Endometrial microvascular endothelial cells (primary cell): ENCODE measurements at regions not wholly inside any gene's neighbourhood (a gene's known extent, or its start where the extent isn't known, plus 50 kb on each side); places are given as distances from the start of the nearest gene placed in this dataset.
"Not testable (repeated sequence)": the region's sequence is repeated elsewhere in the genome, so short reads cannot be mapped to it uniquely, and the experiment has no call there.

Experiments
- in situ Hi-C: cut with HindIII; loops from 2 replicates; pipeline ENCODE4 v1.10.0; 2017; ENCODE audit warnings: low sequenced_read_pairs, low pct_unique_long_range_greater_than_20kb; ENCODE audit errors: inconsistent ontology term

- in situ Hi-C loops = no loop called here
These were observed 615.6 kb upstream of the ADAMTS9 start for GRCh38 chr3:65303431-65303830.

DNA sequence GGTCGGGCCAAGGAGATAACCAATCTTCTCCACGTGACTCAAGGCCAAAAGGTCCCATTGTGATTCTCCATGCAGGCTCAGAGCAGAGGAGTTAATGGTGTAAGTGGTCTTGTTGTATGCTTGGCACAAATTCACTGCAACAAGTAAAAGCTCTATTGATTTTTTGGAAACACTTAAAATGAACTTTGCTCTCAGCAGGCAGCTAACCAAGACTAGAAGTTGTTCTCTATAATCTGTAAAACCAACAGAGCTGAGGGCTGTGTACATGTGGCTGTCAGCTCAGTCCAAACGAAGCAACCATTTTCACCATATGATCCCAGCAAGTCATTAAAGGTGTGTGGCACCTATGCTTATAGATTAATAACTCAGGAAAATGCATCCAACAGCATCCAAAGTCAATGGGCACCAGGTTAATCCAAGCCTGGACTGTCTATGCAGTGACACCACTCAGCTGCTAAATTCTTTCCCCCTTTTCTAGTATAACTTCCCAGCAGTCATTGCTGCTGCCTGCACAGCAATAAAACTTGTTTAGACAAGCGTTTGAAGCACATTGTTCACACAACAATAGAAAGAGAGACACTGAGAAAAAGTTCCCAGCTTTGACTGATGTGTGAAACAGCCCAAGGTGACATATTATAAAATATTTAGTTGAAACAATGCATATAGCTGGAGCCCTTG is 603.8 kb upstream of the ADAMTS9 start:
- in situ Hi-C loops = no loop called here

DNA sequence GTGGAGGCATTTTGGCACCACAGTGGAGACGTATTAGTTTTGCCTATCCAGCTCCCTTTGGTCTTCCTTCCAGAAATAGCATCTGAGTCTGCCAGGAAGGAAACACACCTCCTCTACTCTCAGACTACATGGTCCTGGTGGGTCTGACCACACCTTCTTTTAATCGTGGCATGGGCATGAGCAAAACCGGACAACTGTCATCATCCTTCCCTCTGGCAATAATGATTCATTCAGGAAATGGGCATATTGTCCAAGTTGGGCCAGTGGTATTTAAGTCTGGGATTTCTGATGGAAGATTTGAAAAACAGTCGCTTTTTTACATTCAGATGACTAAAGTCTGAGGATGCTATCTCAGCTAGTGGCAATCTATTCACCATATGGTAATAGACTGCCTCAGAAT is 601.0 kb upstream of the ADAMTS9 start:
- in situ Hi-C loops = no loop called here

- in situ Hi-C loops = no loop called here
These were observed 598.2 kb upstream of the ADAMTS9 start for GRCh38 chr3:65285956-65286355.

DNA sequence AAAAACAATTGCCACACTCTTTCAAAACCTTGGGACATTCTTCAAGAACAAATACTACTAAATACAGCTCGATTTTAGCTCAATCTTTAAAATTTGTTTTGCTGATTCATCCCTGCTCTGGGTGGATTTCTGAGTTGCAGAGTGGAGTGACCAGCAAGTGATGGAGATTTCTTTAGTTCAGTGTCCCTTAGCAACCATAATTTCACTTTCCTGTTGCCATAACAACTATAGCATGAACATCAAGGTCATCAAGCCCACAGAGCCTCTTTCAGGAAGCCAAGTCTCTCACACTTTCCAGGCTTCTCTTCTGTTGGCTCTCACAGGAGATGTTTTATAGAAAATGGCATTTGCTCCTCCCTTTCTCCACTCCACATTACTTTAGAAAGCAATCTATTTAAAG is 597.2 kb upstream of the ADAMTS9 start:
- in situ Hi-C loops = no loop called here

GRCh38 chr3:65284546-65284945 is 596.7 kb upstream of the ADAMTS9 start:
- in situ Hi-C loops = no loop called here

DNA sequence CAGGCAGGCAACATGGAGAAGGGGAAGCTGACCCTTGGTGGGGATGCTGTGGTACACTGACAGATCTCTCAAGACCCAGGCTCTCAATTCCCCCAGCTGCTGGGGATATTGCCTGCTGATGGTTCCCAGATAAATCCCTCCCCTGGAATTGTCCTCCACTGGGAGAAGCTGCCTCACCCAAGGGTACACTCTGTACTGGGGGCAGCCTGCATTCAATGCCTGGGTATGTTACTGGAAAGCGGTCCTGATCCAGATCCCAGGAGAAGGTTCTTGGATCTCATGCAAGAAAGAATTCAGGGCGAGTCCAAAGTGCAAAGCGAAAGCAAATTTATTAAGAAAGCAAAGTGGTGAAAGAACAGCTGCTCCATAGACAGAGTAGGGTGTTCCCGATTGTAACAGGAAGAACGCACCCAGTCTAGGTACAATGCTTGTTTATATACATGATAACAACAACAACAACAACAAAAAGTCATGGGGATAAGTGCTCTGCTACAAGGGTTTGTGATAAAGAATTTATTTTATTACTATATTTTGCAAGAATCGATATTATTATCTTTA is 591.5 kb upstream of the ADAMTS9 start:
- in situ Hi-C loops = no loop called here

DNA sequence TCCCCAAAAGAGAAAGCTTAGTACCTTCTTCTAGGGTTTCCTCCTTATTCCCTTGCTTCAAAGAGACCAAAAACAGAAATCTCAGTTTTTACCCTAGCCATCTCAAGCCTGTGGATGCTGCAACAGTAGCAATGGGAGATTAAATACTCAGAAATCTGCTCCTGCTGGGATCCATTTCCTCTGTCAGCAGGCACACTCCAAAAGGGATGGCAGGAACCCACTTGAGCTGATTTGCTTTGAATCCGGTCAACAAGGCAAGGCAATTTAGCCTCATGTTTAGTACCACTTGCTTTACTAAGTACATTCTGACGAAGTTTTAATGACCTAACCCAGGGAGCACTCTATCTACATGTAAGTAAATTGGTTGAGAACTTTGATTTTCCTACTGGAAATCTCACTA is 590.0 kb upstream of the ADAMTS9 start:
- in situ Hi-C loops = no loop called here

DNA sequence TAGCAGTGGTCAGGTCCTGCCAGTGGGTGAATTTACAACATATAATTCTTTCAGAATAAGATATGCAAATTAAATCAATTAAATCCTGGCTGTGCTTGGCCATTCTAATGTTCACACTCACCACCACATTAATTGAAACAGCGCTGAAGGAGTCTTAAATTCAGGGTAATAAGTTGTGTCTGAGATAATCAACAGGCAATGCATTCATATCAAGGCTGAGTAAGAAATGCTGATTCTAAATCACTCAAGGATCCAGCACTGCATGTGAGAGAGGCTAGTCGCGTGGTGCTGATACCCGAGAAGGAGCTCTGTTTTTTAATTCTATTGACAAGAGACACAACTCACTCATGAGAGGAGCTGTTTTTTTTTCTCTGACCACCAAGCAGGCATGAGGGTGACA is 588.8 kb upstream of the ADAMTS9 start:
- in situ Hi-C loops = no loop called here

DNA sequence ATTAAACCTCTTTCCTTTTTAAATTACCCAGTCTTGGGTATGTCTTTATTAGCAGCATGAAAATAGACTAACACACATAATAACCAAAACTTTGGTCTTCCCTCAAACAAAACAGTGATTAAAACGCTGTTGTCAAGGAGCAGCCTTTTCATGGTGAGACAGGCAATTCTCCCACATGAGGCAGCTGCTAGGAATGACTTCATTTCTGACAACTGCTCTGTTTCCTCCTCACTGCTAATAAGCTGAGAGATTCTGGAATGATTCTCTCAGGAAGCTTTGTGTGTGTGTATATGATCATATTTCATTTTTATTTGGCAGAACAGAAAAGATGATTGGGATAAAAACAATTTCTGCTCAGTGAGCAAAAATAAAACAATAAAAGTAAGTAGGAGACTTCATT is 580.6 kb upstream of the ADAMTS9 start:
- in situ Hi-C loops = no loop called here

- in situ Hi-C loops = no loop called here
These were observed 578.3 kb upstream of the ADAMTS9 start for GRCh38 chr3:65265942-65266590.

- in situ Hi-C loops = no loop called here
These were observed 577.7 kb upstream of the ADAMTS9 start for GRCh38 chr3:65265511-65265910.

GRCh38 chr3:65262548-65262947 is 574.7 kb upstream of the ADAMTS9 start:
- in situ Hi-C loops = no loop called here

DNA sequence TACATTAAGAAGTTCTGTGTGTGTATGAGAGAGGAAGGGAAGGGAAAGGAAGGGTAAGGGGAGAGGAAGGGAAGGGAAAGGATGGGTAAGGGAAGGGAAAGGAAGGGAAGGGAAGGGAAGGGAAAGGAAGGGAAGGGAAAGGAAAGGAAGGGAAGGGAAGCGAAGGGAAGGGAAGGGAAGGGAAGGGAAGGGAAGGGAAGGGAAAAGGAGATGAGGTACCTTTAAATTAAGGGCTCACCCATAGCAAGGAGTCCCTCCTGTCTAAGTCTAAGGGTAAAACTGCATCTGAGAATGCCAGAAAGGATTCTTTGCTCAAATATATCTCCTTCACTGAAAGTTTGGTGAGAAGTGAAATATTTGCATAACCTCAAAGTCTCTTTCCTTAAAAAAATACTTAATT is 572.1 kb upstream of the ADAMTS9 start:
- in situ Hi-C loops = no loop called here

- in situ Hi-C loops = not testable (repeated sequence)
These were observed 565.1 kb upstream of the ADAMTS9 start for GRCh38 chr3:65252914-65253313.

DNA sequence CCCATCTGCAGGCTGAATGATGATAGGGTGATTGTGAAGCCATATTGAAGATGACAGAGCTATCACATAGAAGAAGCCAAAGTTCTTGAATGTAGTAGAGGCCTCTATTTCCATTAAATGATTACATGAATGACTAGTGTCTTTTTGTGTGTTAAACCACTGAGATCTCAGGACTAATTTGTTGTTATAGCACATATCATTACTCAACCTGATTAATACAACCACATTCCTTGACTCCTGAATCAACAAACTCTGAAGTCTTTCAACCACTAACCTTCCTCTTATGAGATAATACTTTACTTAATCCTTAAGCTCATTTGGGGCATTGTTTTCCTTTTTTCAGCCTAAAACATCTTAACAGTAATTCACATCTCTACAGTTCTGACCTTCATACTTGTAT is 564.5 kb upstream of the ADAMTS9 start:
- in situ Hi-C loops = no loop called here

DNA sequence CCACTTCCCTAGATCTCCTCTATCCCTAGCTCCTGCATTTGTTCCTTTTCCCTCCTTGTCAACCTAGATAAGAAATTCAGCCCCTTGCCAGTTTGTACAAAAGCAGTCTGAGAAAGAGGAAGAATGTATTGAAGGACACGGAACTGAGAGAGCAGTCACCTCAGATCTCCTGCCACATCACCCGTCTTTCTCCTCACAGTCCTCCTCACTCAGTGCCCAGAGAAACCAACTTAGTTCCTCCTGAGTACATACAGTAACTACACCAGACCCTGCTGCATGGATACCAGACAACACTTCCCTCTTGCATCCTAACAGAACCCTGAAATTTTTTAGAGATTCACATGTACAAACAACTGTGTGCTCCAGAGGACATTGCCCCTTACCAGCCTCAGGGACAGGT is 563.6 kb upstream of the ADAMTS9 start:
- in situ Hi-C loops = no loop called here

GRCh38 chr3:65246561-65246960 is 558.8 kb upstream of the ADAMTS9 start:
- in situ Hi-C loops = no loop called here

GRCh38 chr3:65245133-65246063 is 557.6 kb upstream of the ADAMTS9 start:
- in situ Hi-C loops = no loop called here

DNA sequence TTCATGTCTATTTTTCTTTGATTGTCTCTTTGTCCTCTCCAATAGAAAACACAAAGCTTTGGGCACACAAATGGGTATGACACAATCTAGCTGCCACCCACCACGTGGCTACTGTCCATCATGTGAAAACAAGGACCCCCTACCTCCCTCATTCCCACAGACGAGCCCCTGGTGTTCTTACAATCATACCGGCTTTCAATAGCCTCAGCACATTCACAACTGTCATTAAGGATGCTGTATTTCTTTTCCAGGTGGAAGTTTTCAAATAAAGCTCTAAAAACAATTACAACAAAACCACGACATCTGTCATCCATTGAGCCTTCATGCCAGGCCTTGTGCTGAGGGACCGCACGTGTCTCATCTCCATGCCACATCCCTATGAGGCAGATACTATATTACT is 552.6 kb upstream of the ADAMTS9 start:
- in situ Hi-C loops = no loop called here
